ENCODE measurements at regions not wholly inside any gene's neighbourhood (a gene's known extent, or its start where the extent isn't known, plus 50 kb on each side); places are given as distances from the start of the nearest gene placed in this dataset.

DNA sequence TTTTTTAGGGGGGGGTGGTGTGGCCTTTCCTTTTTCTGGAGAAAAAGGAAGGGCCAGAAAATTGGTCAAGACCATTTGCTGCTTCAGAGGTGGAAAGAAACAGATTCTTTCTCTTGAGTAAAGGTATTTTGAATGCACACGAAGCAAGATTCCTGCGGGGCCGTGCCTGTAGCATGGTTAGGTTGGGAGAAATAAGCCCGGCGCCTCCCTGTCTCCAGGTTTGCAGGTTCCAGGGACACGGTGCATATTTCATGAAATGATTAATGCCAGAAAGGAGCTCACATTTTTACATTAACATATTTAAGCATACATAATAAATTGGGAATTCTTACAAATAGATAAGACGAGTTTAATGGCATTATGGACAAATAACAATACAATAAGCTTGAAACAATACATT is 409.5 kb upstream of the IRX1 start:
- TF ChIP-seq, protein P1, sequence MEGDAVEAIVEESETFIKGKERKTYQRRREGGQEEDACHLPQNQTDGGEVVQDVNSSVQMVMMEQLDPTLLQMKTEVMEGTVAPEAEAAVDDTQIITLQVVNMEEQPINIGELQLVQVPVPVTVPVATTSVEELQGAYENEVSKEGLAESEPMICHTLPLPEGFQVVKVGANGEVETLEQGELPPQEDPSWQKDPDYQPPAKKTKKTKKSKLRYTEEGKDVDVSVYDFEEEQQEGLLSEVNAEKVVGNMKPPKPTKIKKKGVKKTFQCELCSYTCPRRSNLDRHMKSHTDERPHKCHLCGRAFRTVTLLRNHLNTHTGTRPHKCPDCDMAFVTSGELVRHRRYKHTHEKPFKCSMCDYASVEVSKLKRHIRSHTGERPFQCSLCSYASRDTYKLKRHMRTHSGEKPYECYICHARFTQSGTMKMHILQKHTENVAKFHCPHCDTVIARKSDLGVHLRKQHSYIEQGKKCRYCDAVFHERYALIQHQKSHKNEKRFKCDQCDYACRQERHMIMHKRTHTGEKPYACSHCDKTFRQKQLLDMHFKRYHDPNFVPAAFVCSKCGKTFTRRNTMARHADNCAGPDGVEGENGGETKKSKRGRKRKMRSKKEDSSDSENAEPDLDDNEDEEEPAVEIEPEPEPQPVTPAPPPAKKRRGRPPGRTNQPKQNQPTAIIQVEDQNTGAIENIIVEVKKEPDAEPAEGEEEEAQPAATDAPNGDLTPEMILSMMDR (IDR thresholded peaks at IDR 0.05): no peak
- no peak for TF ChIP-seq POLR2A (IDR thresholded peaks at IDR 0.05)

Data from body of pancreas (tissue), 4 donors.